ENCODE measurements at regions not wholly inside any gene's neighbourhood (a gene's known extent, or its start where the extent isn't known, plus 50 kb on each side); places are given as distances from the start of the nearest gene placed in this dataset.

DNA sequence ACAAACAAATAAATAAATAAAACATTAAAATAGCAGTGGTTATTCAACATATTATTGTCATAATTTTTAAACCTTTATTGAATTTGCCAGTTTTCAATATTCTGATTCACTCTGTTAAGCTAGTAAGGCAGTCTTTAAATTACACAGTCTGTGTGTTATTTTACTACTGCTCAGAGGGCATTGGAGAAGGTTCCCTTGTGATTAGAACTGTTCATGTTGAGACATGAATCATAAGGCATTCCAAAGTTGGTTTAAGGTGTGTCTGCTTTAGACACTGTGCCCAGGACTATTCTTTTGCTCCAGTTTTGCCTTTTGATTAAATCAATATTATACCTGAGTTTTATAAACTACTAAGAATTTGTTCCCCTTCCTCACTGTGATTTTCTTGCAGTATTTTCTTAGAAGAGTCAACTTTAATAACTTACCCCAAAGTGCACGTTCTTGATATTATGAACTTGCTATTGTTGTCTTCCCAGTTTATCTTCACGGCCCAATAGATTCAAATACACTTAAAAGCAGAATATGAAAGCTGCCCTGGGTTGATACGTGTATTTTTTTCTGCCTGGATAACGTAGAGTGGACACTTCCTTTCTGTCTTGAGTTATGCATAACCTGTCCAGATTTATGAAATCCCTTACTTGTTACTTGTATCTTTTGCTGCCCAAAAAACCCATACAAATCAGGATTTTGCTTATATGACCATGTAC is 105.3 kb upstream of the BCAT1 start:
- Mint-ChIP-seq H3K27me3 (no peaks in the 10 kb centered on the region), H3K9me3 (ENCODE audit: insufficient read depth) (no peaks in the 10 kb centered on the region), H3K4me3 (peak overlapping the region; percentile 89), H3K27ac (peak overlapping the region; percentile 81), H3K4me1 (peaks cover 59% of the 10 kb centered on the region)
- intact Hi-C loops (cut with micrococcal nuclease) = loop anchor here (1.0 to 10.0 kb wide), 4 partner anchors 8 to 1061 kb away; no protein-coding TSS in a partner anchor
- no peaks in the 10 kb centered on the region for H3K27me3 ChIP-seq (replicated peaks in 1 of 4; ENCODE audit: control extremely low read depth in 1 of 4, control insufficient read depth in 3 of 4, insufficient read depth in 4 of 4, low read length in 3 of 4)
- H3K79me2 ChIP-seq (ENCODE audit: control insufficient read depth, insufficient read depth, low read length) = peaks cover 63% of the 10 kb centered on the region
- DNase-seq = no peak
- H3K4me2 ChIP-seq (replicated peaks; ENCODE audit: low read depth, low read length, poor library complexity, severe bottlenecking) = peak overlapping the region; percentile 86
- ATAC-seq (ENCODE audit: low read depth) = no peak
- CTCF ChIA-PET = interaction anchor here (0.6 to 3.7 kb wide), 6 partner anchors 8 to 103 kb away, joined by 3 to 53 read pairs (median 4); no protein-coding TSS in a partner anchor
- TF ChIP-seq CTCF (IDR thresholded peaks at IDR 0.05) (no peak), EZH2 (IDR thresholded peaks at IDR 0.05; ENCODE audit: borderline replicate concordance, insufficient read depth, low read depth, low read length, poor library complexity, severe bottlenecking) (no peak)
- H4K20me1 ChIP-seq (ENCODE audit: control insufficient read depth, insufficient read depth, low read length, poor library complexity, severe bottlenecking) = peaks cover 21% of the 10 kb centered on the region
- no CpG with 5 or more reads among the region's 4 CpGs for WGBS (ENCODE audit: insufficient coverage)
- POLR2A ChIA-PET = no interaction called here
- H3K4me3 ChIP-seq (ENCODE audit: control extremely low read depth in 1 of 5, extremely low read depth in 1 of 5, insufficient read depth in 1 of 5, low read depth in 2 of 5, low read length in 4 of 5) = peak overlapping the region; percentile 64 to 99 (median 86)
- H3K36me3 ChIP-seq (replicated peaks in 1 of 2; ENCODE audit: control extremely low read depth in 1 of 2, control insufficient read depth in 1 of 2, extremely low read depth in 1 of 2, insufficient read depth in 2 of 2, low read length in 1 of 2) = peaks cover 0 to 2% of the 10 kb centered on the region in 2 experiments
- H3K27ac ChIP-seq (ENCODE audit: low read length in 2 of 2) = peak overlapping the region; percentile 85 to 86
- no peaks in the 10 kb centered on the region for H3K9me3 ChIP-seq (ENCODE audit: control extremely low read depth in 1 of 3, control insufficient read depth in 2 of 3, insufficient read depth in 1 of 3, low read length in 2 of 3)
- peak overlapping the region; percentile 82 for H3K9ac ChIP-seq (ENCODE audit: low read length)
- H3K4me1 ChIP-seq (ENCODE audit: control insufficient read depth in 2 of 2, insufficient read depth in 2 of 2, low read length in 2 of 2) = peaks cover 45 to 47% of the 10 kb centered on the region in 2 donors
- H2AFZ ChIP-seq (ENCODE audit: insufficient read depth, low read depth, low read length, poor library complexity, severe bottlenecking) = peak overlapping the region; percentile 2

GRCh38 chr12:25052914-25053211 is 104.0 kb upstream of the BCAT1 start:
- POLR2A ChIA-PET = interaction anchor here (0.7 to 2.4 kb wide), 17 partner anchors 20 to 1079 kb away, joined by 3 to 22 read pairs (median 4); partner anchors contain the start of genes DNAI7 and ETFRF1
- ATAC-seq (ENCODE audit: low read depth) = peak; percentile 0

More at GRCh38 chr12:25052914-25053211, 104.0 kb upstream of the BCAT1 start:
- Mint-ChIP-seq H3K27me3 (no peaks in the 10 kb centered on the region), H3K9me3 (ENCODE audit: insufficient read depth) (no peaks in the 10 kb centered on the region), H3K4me3 (peak overlapping the region; percentile 100), H3K4me1 (peaks cover 53% of the 10 kb centered on the region), H3K27ac (peak overlapping the region; percentile 98)
- Histone ChIP-seq H3K4me1 (ENCODE audit: control insufficient read depth in 2 of 2, insufficient read depth in 2 of 2, low read length in 2 of 2) (peaks cover 33% of the 10 kb centered on the region in 2 donors), H4K20me1 (ENCODE audit: control insufficient read depth, insufficient read depth, low read length, poor library complexity, severe bottlenecking) (peaks cover 15% of the 10 kb centered on the region), H3K4me3 (ENCODE audit: control extremely low read depth in 1 of 5, extremely low read depth in 1 of 5, insufficient read depth in 1 of 5, low read depth in 2 of 5, low read length in 4 of 5) (peak overlapping the region; percentile 64 to 99 (median 86)), H3K27ac (ENCODE audit: low read length in 2 of 2) (peak overlapping the region; percentile 85 to 86), H3K9ac (ENCODE audit: low read length) (peak overlapping the region; percentile 82), H3K4me2 (replicated peaks; ENCODE audit: low read depth, low read length, poor library complexity, severe bottlenecking) (peak overlapping the region; percentile 86), H3K79me2 (ENCODE audit: control insufficient read depth, insufficient read depth, low read length) (peaks cover 50% of the 10 kb centered on the region), H3K9me3 (ENCODE audit: control extremely low read depth in 1 of 3, control insufficient read depth in 2 of 3, insufficient read depth in 1 of 3, low read length in 2 of 3) (no peaks in the 10 kb centered on the region), H3K36me3 (replicated peaks in 1 of 2; ENCODE audit: control extremely low read depth in 1 of 2, control insufficient read depth in 1 of 2, extremely low read depth in 1 of 2, insufficient read depth in 2 of 2, low read length in 1 of 2) (peaks cover 0 to 1% of the 10 kb centered on the region in 2 experiments), H2AFZ (ENCODE audit: insufficient read depth, low read depth, low read length, poor library complexity, severe bottlenecking) (peak overlapping the region; percentile 79), H3K27me3 (replicated peaks in 1 of 4; ENCODE audit: control extremely low read depth in 1 of 4, control insufficient read depth in 3 of 4, insufficient read depth in 4 of 4, low read length in 3 of 4) (no peaks in the 10 kb centered on the region)
- TF ChIP-seq EZH2 (IDR thresholded peaks at IDR 0.05; ENCODE audit: borderline replicate concordance, insufficient read depth, low read depth, low read length, poor library complexity, severe bottlenecking) (no peak), CTCF (IDR thresholded peaks at IDR 0.05) (no peak)
- intact Hi-C loops (cut with micrococcal nuclease) = loop anchor here (1.0 to 10.0 kb wide), 9 partner anchors 22 to 1062 kb away; partner anchors contain the start of genes DNAI7, ETFRF1 and KRAS
- CTCF ChIA-PET = interaction anchor here (0.5 to 3.7 kb wide), 17 partner anchors 9 to 1764 kb away, joined by 3 to 53 read pairs (median 6); partner anchors contain the start of genes DNAI7 and ETFRF1
- DNase-seq = no peak
- WGBS (ENCODE audit: insufficient coverage) = 0% methylated on average over 1 of the region's 1 CpG

All from B cell (primary cell).